ENCODE measurements at regions not wholly inside any gene's neighbourhood (a gene's known extent, or its start where the extent isn't known, plus 50 kb on each side); places are given as distances from the start of the nearest gene placed in this dataset.

DNA sequence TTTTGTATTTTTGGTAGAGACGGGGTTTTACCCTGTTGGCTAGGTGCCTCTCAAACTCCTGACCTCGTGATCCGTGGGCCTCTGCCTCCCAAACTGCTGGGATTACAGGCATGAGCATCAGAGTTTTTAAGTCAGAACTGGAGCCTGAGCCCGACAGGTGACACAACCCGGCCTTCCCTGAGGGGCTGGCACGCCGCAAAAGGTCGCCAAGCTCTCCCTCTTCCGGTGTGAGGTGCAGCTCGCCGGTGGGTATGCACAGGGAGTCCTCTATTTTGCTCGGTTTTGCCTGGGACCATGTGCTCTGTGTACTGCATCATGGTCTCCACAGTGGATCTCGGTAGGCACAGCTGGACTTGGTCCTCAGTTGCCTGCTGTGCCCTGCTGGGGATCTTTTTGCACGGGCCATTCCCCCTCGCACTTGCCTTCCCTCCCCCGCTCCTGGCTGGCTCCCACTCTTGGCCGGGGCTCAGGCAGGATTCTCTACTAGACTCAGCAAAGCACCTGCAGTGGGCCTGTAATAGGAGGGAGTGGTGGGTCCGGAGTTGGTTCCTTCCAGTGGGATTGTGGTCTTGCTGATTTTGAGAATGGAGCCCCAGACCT lies 101.2 kb upstream of the KLF13 start:
- peak; percentile 58 for TF ChIP-seq POLR2A (IDR thresholded peaks at IDR 0.05; ENCODE audit: low read depth, low read length)
- no peak; the same call in 1 of the 2 replicates for TF ChIP-seq POLR2AphosphoS5 (IDR thresholded peaks at IDR 0.05; ENCODE audit: low read depth, low read length)
